Tibial artery (tissue), 4 donors: ENCODE measurements at regions not wholly inside any gene's neighbourhood (a gene's known extent, or its start where the extent isn't known, plus 50 kb on each side); places are given as distances from the start of the nearest gene placed in this dataset.
"Not testable (repeated sequence)": the region's sequence is repeated elsewhere in the genome, so short reads cannot be mapped to it uniquely, and the experiment has no call there.

Source experiments
- DNase-seq, 2 donors: peaks; one replicate each; pipeline ENCODE4 v3.0.0-alpha.2; 2019
- H3K27ac ChIP-seq, 2 donors: fragments of 200-600 bp; sonication (generic) in 1 of 2; 1 replicate in 1 of 2; 2 replicates in 1 of 2; pipeline ENCODE4 v1.5.1; 2018 to 2019; ENCODE audit warnings: mild to moderate bottlenecking in 1 of 2
- H3K27me3 ChIP-seq, 2 donors: fragments of 200-600 bp; sonication (generic) in 1 of 2; one replicate each; pipeline versions ENCODE4 v1.5.1 to v1.6.0; 2016 to 2019
- H3K36me3 ChIP-seq, 3 donors: fragments of 200-600 bp; sonication (generic) in 2 of 3; one replicate each; pipeline ENCODE4 v1.5.1; 2016 to 2019; ENCODE audit warnings: mild to moderate bottlenecking in 2 of 3
- H3K4me1 ChIP-seq, 4 donors: fragments of 200-600 bp; sonication (generic) in 2 of 4; 1 replicate in 3 of 4; 2 replicates in 1 of 4; pipeline ENCODE4 v1.5.1; 2016 to 2019
- H3K4me3 ChIP-seq, 2 donors: fragments of 200-600 bp; sonication (generic) in 1 of 2; 1 replicate in 1 of 2; 2 replicates in 1 of 2; pipeline ENCODE4 v1.5.1; 2018 to 2019; ENCODE audit warnings: mild to moderate bottlenecking in 2 of 2
- H3K9me3 ChIP-seq, 3 donors: fragments of 200-600 bp; sonication (generic) in 1 of 3; one replicate each; pipeline ENCODE4 v1.5.1; 2016 to 2019
- CTCF ChIP-seq, 2 experiments: fragments of 200-600 bp in 1 of 2; fragments of 450-650 bp in 1 of 2; IDR thresholded peaks; one replicate each; pipeline ENCODE4 v1.5.1; 2017 to 2019; ENCODE audit warnings: antibody characterized with exemption in 2 of 2, mild to moderate bottlenecking in 1 of 2, moderate library complexity in 1 of 2
- intact Hi-C: fragments of 100-400 bp; cut with DNase I; formaldehyde crosslinking; loops from one replicate; pipeline ENCODE4 v1.15.0; 2023; ENCODE audit warnings: low total_unique reads

GRCh38 chr12:68984796-68985573 lies 52.0 kb upstream of the CPM start:
- DNase-seq, result no peak
- intact Hi-C loops, result no loop called here
- Histone ChIP-seq H3K4me1 (no peaks in the 10 kb centered on the region), H3K27ac (no peak overlapping the region), H3K9me3 (peaks cover 0 to 5% (median 0%) of the 10 kb centered on the region in 3 donors), H3K4me3 (no peak overlapping the region), H3K36me3 (no peaks in the 10 kb centered on the region), H3K27me3 (no peaks in the 10 kb centered on the region)
- no peak for TF ChIP-seq CTCF (IDR thresholded peaks at IDR 0.05)

- not testable (repeated sequence) for H3K36me3 ChIP-seq
Measured at GRCh38 chr12:68997526-68997925, 64.6 kb upstream of the CPM start.

GRCh38 chr12:68998041-68998440 lies 65.1 kb upstream of the CPM start:
- Histone ChIP-seq H3K27ac (no peak overlapping the region), H3K9me3 (peaks cover 0 to 2% (median 0%) of the 10 kb centered on the region in 3 donors), H3K36me3 (no peaks in the 10 kb centered on the region), H3K4me3 (no peak overlapping the region), H3K27me3 (no peaks in the 10 kb centered on the region), H3K4me1 (no peaks in the 10 kb centered on the region)
- TF ChIP-seq CTCF (IDR thresholded peaks at IDR 0.05), result no peak
- no peak for DNase-seq
- intact Hi-C loops, result no loop called here

More at GRCh38 chr12:68997526-68997925, 64.6 kb upstream of the CPM start:
- H3K4me1 ChIP-seq, DNase-seq, H3K4me3 ChIP-seq, H3K27ac ChIP-seq, H3K9me3 ChIP-seq, H3K27me3 ChIP-seq, intact Hi-C loops: not testable (repeated sequence)

- Histone ChIP-seq H3K27ac (no peak overlapping the region), H3K4me1 (no peaks in the 10 kb centered on the region), H3K9me3 (peaks cover 0 to 2% (median 0%) of the 10 kb centered on the region in 3 donors), H3K36me3 (no peaks in the 10 kb centered on the region), H3K4me3 (no peak overlapping the region), H3K27me3 (no peaks in the 10 kb centered on the region)
- TF ChIP-seq CTCF (IDR thresholded peaks at IDR 0.05), result no peak
- intact Hi-C loops, result no loop called here
- no peak for DNase-seq
Measured at GRCh38 chr12:69000074-69000473, 67.1 kb upstream of the CPM start.

GRCh38 chr12:69000540-69001243 lies 67.7 kb upstream of the CPM start:
- Histone ChIP-seq H3K27ac (no peak overlapping the region), H3K4me3 (no peak overlapping the region), H3K9me3 (peaks cover 0 to 2% (median 0%) of the 10 kb centered on the region in 3 donors), H3K27me3 (no peaks in the 10 kb centered on the region), H3K4me1 (no peaks in the 10 kb centered on the region), H3K36me3 (no peaks in the 10 kb centered on the region)
- DNase-seq, result no peak
- no peak for TF ChIP-seq CTCF (IDR thresholded peaks at IDR 0.05)
- intact Hi-C loops, result no loop called here

- H3K4me1 ChIP-seq, result no peaks in the 10 kb centered on the region
- no peaks in the 10 kb centered on the region for H3K36me3 ChIP-seq
- no peak for TF ChIP-seq CTCF (IDR thresholded peaks at IDR 0.05)
- no peaks in the 10 kb centered on the region for H3K27me3 ChIP-seq
- peaks cover 0 to 2% (median 0%) of the 10 kb centered on the region in 3 donors for H3K9me3 ChIP-seq
- no peak overlapping the region for H3K4me3 ChIP-seq
- H3K27ac ChIP-seq, result no peak overlapping the region
- DNase-seq, result no peak
- intact Hi-C loops, result no loop called here
Measured at GRCh38 chr12:69001251-69001650, 68.3 kb upstream of the CPM start.
